Stimulated activated naive CD8-positive, alpha-beta T cell treated with anti-CD3 and anti-CD28 coated beads, Interleukin-15, amount 100 ng/mL, for 72 hours (primary cell): ENCODE measurements at regions not wholly inside any gene's neighbourhood (a gene's known extent, or its start where the extent isn't known, plus 50 kb on each side); places are given as distances from the start of the nearest gene placed in this dataset.

Source experiments
- ATAC-seq: fragments of 150-1000 bp; cut with Tn5 transposase; 2 replicates; pipeline ENCODE4 v1.10.0; 2021; ENCODE audit warnings: mild to moderate bottlenecking, moderate library complexity
- DNase-seq, 2 donors: peaks; one replicate each; pipeline ENCODE4 v3.0.0; 2021 to 2022
- H3K27ac Mint-ChIP-seq, 2 donors: one replicate each; pipeline ENCODE4 v1.8.0; 2022; ENCODE audit warnings: mild to moderate bottlenecking in 2 of 2, mixed read lengths in 2 of 2, moderate library complexity in 2 of 2
- H3K27me3 Mint-ChIP-seq: one replicate; pipeline ENCODE4 v1.8.0; 2022; ENCODE audit warnings: mixed read lengths
- H3K4me1 Mint-ChIP-seq: one replicate; pipeline ENCODE4 v1.8.0; 2022; ENCODE audit warnings: mild to moderate bottlenecking, mixed read lengths
- H3K4me3 Mint-ChIP-seq, 2 donors: one replicate each; pipeline ENCODE4 v1.8.0; 2022; ENCODE audit warnings: mild to moderate bottlenecking in 2 of 2, mixed read lengths in 2 of 2, moderate library complexity in 1 of 2
- H3K9me3 Mint-ChIP-seq, 2 donors: one replicate each; pipeline ENCODE4 v1.8.0; 2022; ENCODE audit warnings: mixed read lengths in 2 of 2

- Mint-ChIP-seq H3K27ac (no peak overlapping the region), H3K4me1 (peaks cover 59% of the 10 kb centered on the region), H3K4me3 (no peak overlapping the region), H3K9me3 (no peaks in the 10 kb centered on the region), H3K27me3 (no peaks in the 10 kb centered on the region)
- no peak for ATAC-seq
- DNase-seq: no peak
Measured at GRCh38 chr3:187970106-187970505, 183.9 kb upstream of the LPP start.

GRCh38 chr3:187971629-187972028 lies 182.3 kb upstream of the LPP start:
- DNase-seq (no peak), ATAC-seq (no peak)
- Mint-ChIP-seq H3K4me1 (peaks cover 66% of the 10 kb centered on the region), H3K27ac (no peak overlapping the region), H3K4me3 (no peak overlapping the region), H3K9me3 (peaks cover 0 to 3% of the 10 kb centered on the region in 2 donors), H3K27me3 (no peaks in the 10 kb centered on the region)

GRCh38 chr3:187972454-187972853 lies 181.5 kb upstream of the LPP start:
- no peak for DNase-seq
- Mint-ChIP-seq H3K27ac (no peak overlapping the region), H3K4me3 (no peak overlapping the region), H3K4me1 (peaks cover 63% of the 10 kb centered on the region), H3K27me3 (no peaks in the 10 kb centered on the region), H3K9me3 (peaks cover 0 to 5% of the 10 kb centered on the region in 2 donors)
- ATAC-seq: no peak

GRCh38 chr3:187973977-187974870 lies 179.7 kb upstream of the LPP start:
- Mint-ChIP-seq H3K4me3 (peak overlapping the region; percentile 50 to 84), H3K27me3 (no peaks in the 10 kb centered on the region), H3K4me1 (peaks cover 64% of the 10 kb centered on the region), H3K9me3 (peaks cover 0 to 5% of the 10 kb centered on the region in 2 donors), H3K27ac (peak overlapping the region; percentile 81 to 94)
- ATAC-seq (peak; percentile 75), DNase-seq (peak; percentile 36 to 44)

GRCh38 chr3:187974871-187975271 lies 179.1 kb upstream of the LPP start:
- H3K27ac Mint-ChIP-seq: peak overlapping the region; percentile 81 to 94
- no peaks in the 10 kb centered on the region for H3K27me3 Mint-ChIP-seq
- peaks cover 68% of the 10 kb centered on the region for H3K4me1 Mint-ChIP-seq
- peaks cover 0 to 5% of the 10 kb centered on the region in 2 donors for H3K9me3 Mint-ChIP-seq
- peak overlapping the region; percentile 50 to 84 for H3K4me3 Mint-ChIP-seq
- ATAC-seq (peak; percentile 70), DNase-seq (no peak)

- Mint-ChIP-seq H3K4me1 (peaks cover 76% of the 10 kb centered on the region), H3K27ac (peak overlapping the region; percentile 83 to 94), H3K4me3 (peak overlapping the region; percentile 50 to 84), H3K9me3 (peaks cover 0 to 5% of the 10 kb centered on the region in 2 donors), H3K27me3 (no peaks in the 10 kb centered on the region)
- DNase-seq: peak in 1 of 2 donors; percentile 25
- ATAC-seq: peak; percentile 41
Measured at GRCh38 chr3:187975561-187976364, 178.2 kb upstream of the LPP start.

- Mint-ChIP-seq H3K4me3 (peak overlapping the region; percentile 42 to 50), H3K9me3 (peaks cover 0 to 5% of the 10 kb centered on the region in 2 donors), H3K27ac (peak overlapping the region; percentile 70 to 83), H3K27me3 (no peaks in the 10 kb centered on the region), H3K4me1 (peaks cover 75% of the 10 kb centered on the region)
- DNase-seq: peak; percentile 30 to 50
- ATAC-seq: peak; percentile 50
Measured at GRCh38 chr3:187976365-187976900, 177.5 kb upstream of the LPP start.

GRCh38 chr3:187977659-187978058 lies 176.3 kb upstream of the LPP start:
- H3K27ac Mint-ChIP-seq: no peak overlapping the region
- ATAC-seq (no peak), DNase-seq (no peak)
- peaks cover 0 to 5% of the 10 kb centered on the region in 2 donors for H3K9me3 Mint-ChIP-seq
- H3K27me3 Mint-ChIP-seq: no peaks in the 10 kb centered on the region
- H3K4me1 Mint-ChIP-seq: peaks cover 68% of the 10 kb centered on the region
- no peak overlapping the region for H3K4me3 Mint-ChIP-seq

GRCh38 chr3:187978433-187979011 lies 175.4 kb upstream of the LPP start:
- peaks cover 0 to 5% of the 10 kb centered on the region in 2 donors for H3K9me3 Mint-ChIP-seq
- ATAC-seq (no peak), DNase-seq (no peak)
- H3K4me3 Mint-ChIP-seq: no peak overlapping the region
- peaks cover 62% of the 10 kb centered on the region for H3K4me1 Mint-ChIP-seq
- no peaks in the 10 kb centered on the region for H3K27me3 Mint-ChIP-seq
- no peak overlapping the region for H3K27ac Mint-ChIP-seq

- Mint-ChIP-seq H3K4me1 (peaks cover 52% of the 10 kb centered on the region), H3K4me3 (no peak overlapping the region), H3K27me3 (no peaks in the 10 kb centered on the region), H3K9me3 (peaks cover 0 to 5% of the 10 kb centered on the region in 2 donors), H3K27ac (no peak overlapping the region)
- ATAC-seq (no peak), DNase-seq (no peak)
Measured at GRCh38 chr3:187979564-187979963, 174.4 kb upstream of the LPP start.

- H3K27ac Mint-ChIP-seq: no peak overlapping the region
- H3K4me3 Mint-ChIP-seq: no peak overlapping the region
- ATAC-seq (no peak), DNase-seq (no peak)
- no peaks in the 10 kb centered on the region for H3K27me3 Mint-ChIP-seq
- H3K9me3 Mint-ChIP-seq: peaks cover 3 to 8% of the 10 kb centered on the region in 2 donors
- H3K4me1 Mint-ChIP-seq: peaks cover 43% of the 10 kb centered on the region
Measured at GRCh38 chr3:187980861-187981260, 173.1 kb upstream of the LPP start.

- DNase-seq (no peak), ATAC-seq (no peak)
- H3K4me3 Mint-ChIP-seq: no peak overlapping the region
- no peaks in the 10 kb centered on the region for H3K27me3 Mint-ChIP-seq
- no peak overlapping the region for H3K27ac Mint-ChIP-seq
- H3K9me3 Mint-ChIP-seq: peaks cover 5% of the 10 kb centered on the region in 2 donors
- peaks cover 45% of the 10 kb centered on the region for H3K4me1 Mint-ChIP-seq
Measured at GRCh38 chr3:187982142-187982541, 171.8 kb upstream of the LPP start.

GRCh38 chr3:187983484-187984124 lies 170.4 kb upstream of the LPP start:
- ATAC-seq (no peak), DNase-seq (no peak)
- H3K4me3 Mint-ChIP-seq: no peak overlapping the region
- H3K9me3 Mint-ChIP-seq: peaks cover 5% of the 10 kb centered on the region in 2 donors
- H3K4me1 Mint-ChIP-seq: peaks cover 52% of the 10 kb centered on the region
- no peaks in the 10 kb centered on the region for H3K27me3 Mint-ChIP-seq
- no peak overlapping the region for H3K27ac Mint-ChIP-seq

- H3K4me1 Mint-ChIP-seq: peaks cover 33% of the 10 kb centered on the region
- H3K27me3 Mint-ChIP-seq: no peaks in the 10 kb centered on the region
- no peak for ATAC-seq
- DNase-seq: no peak
- no peak overlapping the region for H3K4me3 Mint-ChIP-seq
- H3K27ac Mint-ChIP-seq: no peak overlapping the region
- peaks cover 5 to 6% of the 10 kb centered on the region in 2 donors for H3K9me3 Mint-ChIP-seq
Measured at GRCh38 chr3:187985647-187986046, 168.3 kb upstream of the LPP start.

GRCh38 chr3:187986514-187986934 lies 167.4 kb upstream of the LPP start:
- H3K4me1 Mint-ChIP-seq: peaks cover 35% of the 10 kb centered on the region
- H3K4me3 Mint-ChIP-seq: peak overlapping the region in 1 of 2 donors; percentile 5
- ATAC-seq (peak; percentile 90), DNase-seq (peak in 1 of 2 donors; percentile 41)
- H3K27ac Mint-ChIP-seq: peak overlapping the region in 1 of 2 donors; percentile 8
- no peaks in the 10 kb centered on the region for H3K27me3 Mint-ChIP-seq
- H3K9me3 Mint-ChIP-seq: peaks cover 5 to 15% of the 10 kb centered on the region in 2 donors
